C4-2B (cell line): ENCODE measurements at regions not wholly inside any gene's neighbourhood (a gene's known extent, or its start where the extent isn't known, plus 50 kb on each side); places are given as distances from the start of the nearest gene placed in this dataset.

ENCODE experiments used
- H3K27ac ChIP-seq: fragments of 450-650 bp; 2 replicates; pipeline ENCODE4 v1.5.1; 2017
- ZFX ChIP-seq: fragments of 450-650 bp; IDR thresholded peaks from 2 replicates; pipeline ENCODE4 v1.6.1; 2017
- TF ChIP-seq, protein P1 (sequence below): fragments of 450-650 bp; conservative IDR thresholded peaks from 2 replicates; pipeline ENCODE4 v1.5.1; 2017; ENCODE audit warnings: mild to moderate bottlenecking

DNA sequence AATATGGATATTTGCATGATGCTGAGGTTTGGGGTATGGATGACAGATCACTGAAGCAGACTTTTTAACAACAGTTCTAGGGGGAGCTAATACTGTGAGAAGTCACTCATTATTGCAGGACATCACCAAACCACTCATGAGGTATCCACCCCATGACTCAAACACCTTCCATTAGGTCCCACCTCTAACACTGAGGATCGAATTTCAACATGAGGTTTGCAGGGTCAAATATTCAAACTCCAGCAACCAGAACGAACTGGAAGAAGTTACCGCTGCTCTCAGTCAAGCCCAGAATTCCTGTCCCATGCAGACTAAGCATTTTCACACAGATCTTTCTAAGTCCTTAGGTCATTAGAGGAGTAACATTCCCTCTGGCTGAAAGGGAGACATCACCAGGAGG is 758.9 kb downstream of the UQCRFS1 start:
- TF ChIP-seq, protein P1, sequence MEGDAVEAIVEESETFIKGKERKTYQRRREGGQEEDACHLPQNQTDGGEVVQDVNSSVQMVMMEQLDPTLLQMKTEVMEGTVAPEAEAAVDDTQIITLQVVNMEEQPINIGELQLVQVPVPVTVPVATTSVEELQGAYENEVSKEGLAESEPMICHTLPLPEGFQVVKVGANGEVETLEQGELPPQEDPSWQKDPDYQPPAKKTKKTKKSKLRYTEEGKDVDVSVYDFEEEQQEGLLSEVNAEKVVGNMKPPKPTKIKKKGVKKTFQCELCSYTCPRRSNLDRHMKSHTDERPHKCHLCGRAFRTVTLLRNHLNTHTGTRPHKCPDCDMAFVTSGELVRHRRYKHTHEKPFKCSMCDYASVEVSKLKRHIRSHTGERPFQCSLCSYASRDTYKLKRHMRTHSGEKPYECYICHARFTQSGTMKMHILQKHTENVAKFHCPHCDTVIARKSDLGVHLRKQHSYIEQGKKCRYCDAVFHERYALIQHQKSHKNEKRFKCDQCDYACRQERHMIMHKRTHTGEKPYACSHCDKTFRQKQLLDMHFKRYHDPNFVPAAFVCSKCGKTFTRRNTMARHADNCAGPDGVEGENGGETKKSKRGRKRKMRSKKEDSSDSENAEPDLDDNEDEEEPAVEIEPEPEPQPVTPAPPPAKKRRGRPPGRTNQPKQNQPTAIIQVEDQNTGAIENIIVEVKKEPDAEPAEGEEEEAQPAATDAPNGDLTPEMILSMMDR, result no peak
- TF ChIP-seq ZFX, result no peak

DNA sequence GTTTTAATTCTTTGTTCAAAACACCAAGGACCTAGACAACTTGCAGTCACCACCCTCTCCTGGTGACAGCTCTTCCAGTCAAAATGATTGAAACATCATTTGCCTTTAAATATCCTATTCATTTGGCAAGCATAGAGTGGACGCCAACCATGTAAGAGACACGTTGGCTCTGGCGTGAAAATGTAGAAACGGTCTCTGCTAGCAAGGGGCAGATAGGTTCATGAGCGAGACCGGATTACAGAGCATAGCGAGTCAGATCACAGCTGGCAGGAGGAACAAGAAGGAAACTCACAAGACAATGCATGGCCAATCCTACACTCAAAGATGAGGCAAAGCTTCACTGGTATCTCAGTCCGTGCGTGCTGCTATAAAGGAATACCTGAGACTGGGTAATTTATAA is 759.5 kb downstream of the UQCRFS1 start:
- TF ChIP-seq, protein P1, result no peak
- TF ChIP-seq ZFX, result no peak
- H3K27ac ChIP-seq, result no peak overlapping the region

More for the DNA sequence above, 758.9 kb downstream of the UQCRFS1 start:
- H3K27ac ChIP-seq, result no peak overlapping the region

DNA sequence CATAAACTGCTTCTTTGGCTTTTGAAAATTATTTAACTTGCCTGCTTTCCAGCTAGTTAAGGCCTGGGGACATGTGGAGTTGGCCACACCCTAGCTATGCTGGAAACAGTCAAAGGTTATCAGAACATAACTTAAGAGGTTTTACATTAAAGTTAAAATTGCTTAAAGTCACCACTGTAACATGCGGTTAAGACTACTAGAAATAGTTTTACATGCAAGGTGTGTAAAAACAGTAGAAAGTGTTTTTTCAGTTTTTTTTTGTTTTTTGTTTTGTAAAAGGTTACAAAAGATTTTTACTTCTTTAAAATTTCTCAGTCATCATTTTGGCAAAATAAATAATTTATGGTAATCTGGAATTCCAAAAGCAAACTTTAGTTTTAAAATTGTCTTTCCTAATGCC is 763.1 kb downstream of the UQCRFS1 start:
- H3K27ac ChIP-seq, result no peak overlapping the region
- no peak for TF ChIP-seq ZFX
- TF ChIP-seq, protein P1, result no peak

DNA sequence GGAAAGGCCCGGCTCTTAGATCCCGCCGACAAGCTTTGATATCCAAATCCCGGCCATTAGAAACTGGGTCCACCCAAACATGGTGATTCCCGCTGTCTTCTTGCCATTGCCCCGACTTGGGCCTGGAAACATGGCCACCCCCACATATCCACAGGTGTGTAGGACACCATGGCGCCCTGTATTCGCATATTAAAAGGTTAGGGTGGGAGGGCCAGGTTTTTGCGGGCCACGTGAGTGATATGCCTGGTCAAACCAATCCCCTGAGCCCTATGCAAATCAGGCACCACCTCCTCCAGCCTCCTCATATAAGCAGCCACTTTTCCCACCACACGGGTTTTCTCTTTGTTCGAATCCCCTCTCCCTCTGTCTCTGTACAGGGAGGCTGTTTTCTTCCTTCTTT is 766.4 kb downstream of the UQCRFS1 start:
- no peak overlapping the region for H3K27ac ChIP-seq
- TF ChIP-seq, protein P1, result no peak
- TF ChIP-seq ZFX, result no peak

DNA sequence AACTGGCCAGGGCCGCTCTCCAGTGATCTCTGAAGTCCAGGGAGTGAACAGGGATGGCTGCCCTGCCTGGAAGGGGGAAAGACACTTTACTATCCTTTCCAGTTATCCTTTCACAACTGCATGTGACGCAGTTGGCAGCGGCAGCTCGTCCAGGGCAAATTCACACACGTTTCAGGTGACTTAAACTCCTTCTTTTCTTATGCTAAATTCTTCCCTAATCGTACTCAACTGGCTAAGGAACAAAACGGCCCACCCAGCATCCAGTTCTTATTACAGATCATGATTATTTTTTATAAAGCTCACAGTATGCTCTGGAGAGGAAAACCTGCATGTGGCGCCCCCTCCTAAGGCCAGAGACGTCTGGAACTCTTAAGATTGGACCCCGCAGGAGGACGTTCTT is 767.1 kb downstream of the UQCRFS1 start:
- H3K27ac ChIP-seq, result no peak overlapping the region
- TF ChIP-seq ZFX, result no peak
- TF ChIP-seq, protein P1, result no peak

DNA sequence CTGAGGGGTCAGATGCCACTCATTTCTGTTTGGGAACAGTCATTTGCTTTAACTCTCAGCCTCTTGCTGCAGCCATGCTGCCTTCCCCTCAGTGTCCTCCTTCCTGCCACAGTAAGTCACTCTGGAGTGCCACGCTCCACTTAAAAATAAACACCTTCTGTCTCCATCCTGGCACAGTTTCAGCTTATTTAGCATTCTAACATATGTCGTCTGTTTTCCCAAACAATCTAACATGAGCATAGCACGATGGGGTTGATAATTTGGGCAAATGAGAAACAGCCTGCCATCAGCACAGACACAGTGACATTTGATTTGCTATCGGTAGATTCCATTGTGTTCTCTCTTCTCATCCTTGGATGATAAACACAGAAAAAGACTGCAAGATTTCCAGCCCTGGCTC is 768.6 kb downstream of the UQCRFS1 start:
- TF ChIP-seq ZFX, result no peak
- TF ChIP-seq, protein P1, result no peak
- H3K27ac ChIP-seq, result no peak overlapping the region

DNA sequence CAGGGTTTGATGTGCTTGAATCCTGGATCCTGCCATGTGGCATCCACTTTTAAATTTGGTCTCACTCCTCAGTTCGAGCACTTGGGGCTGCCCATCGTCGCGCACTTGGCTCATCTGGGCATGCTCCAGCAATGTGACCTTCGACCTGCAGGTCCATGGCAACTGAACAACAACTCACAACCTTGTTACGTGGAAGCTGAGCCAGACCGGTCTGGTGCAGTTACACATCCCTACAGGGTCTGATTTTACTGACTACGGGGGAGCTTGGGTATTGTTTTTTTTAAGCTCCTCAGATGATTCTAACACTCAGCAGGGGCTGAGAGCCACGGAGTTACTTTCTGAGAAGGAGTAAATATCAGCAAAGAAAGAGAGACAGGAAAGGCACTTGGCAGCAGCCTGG is 769.6 kb downstream of the UQCRFS1 start:
- TF ChIP-seq ZFX, result no peak
- TF ChIP-seq, protein P1, result no peak
- no peak overlapping the region for H3K27ac ChIP-seq
